CD4-positive, alpha-beta T cell (primary cell): ENCODE measurements at regions not wholly inside any gene's neighbourhood (a gene's known extent, or its start where the extent isn't known, plus 50 kb on each side); places are given as distances from the start of the nearest gene placed in this dataset.

Experiments used
- ATAC-seq: fragments of 200-7000 bp; cut with Tn5 transposase; one replicate; pipeline ENCODE4 v1.10.0; 2022; ENCODE audit warnings: mild to moderate bottlenecking; ENCODE audit not compliant: poor library complexity
- CTCF ChIA-PET: fragments of 350-600 bp; sonication (Branson Sonifier 250); formaldehyde crosslinking; loops from one replicate; lab custom pipeline; 2021; ENCODE audit warnings: antibody characterized with exemption, inconsistent platforms; lab: Charles Lee
- POLR2A ChIA-PET: fragments of 350-600 bp; sonication (Branson Sonifier 250); formaldehyde crosslinking; loops from one replicate; lab custom pipeline; 2021; ENCODE audit warnings: antibody characterized with exemption, inconsistent platforms; lab: Charles Lee
- DNase-seq, 14 experiments: peaks; one replicate each; pipeline ENCODE4 v3.0.0-alpha.2; 2013 to 2020; ENCODE audit warnings: mixed read lengths in 2 of 14
- H3K27ac ChIP-seq, 2 donors: one replicate each; pipeline versions ENCODE4 v1.5.1 to v1.7.0; 2013; ENCODE audit warnings: low read length in 2 of 2, low read depth in 1 of 2, mild to moderate bottlenecking in 1 of 2
- H3K27me3 ChIP-seq, 2 experiments: 1 replicate in 1 of 2; 2 replicates in 1 of 2; pipeline versions ENCODE4 v1.6.1 to v1.7.0; 2013; ENCODE audit warnings: low read length in 2 of 2, control low read depth in 1 of 2, mild to moderate bottlenecking in 1 of 2, moderate library complexity in 1 of 2; ENCODE audit not compliant: insufficient read depth in 2 of 2, control insufficient read depth in 1 of 2
- H3K36me3 ChIP-seq: one replicate; pipeline ENCODE4 v1.6.1; 2013; ENCODE audit warnings: low read length, control low read depth; ENCODE audit not compliant: insufficient read depth
- H3K4me1 ChIP-seq: one replicate; pipeline ENCODE4 v1.6.1; 2013; ENCODE audit warnings: low read length, control low read depth; ENCODE audit not compliant: insufficient read depth
- H3K4me3 ChIP-seq: one replicate; pipeline ENCODE4 v1.5.1; 2013; ENCODE audit warnings: mild to moderate bottlenecking, low read length, moderate library complexity
- H3K9me3 ChIP-seq, 2 experiments: 1 replicate in 1 of 2; 2 replicates in 1 of 2; pipeline versions ENCODE4 v1.6.1 to v1.7.0; 2013; ENCODE audit warnings: low read length in 2 of 2, mild to moderate bottlenecking in 2 of 2, control low read depth in 1 of 2, moderate library complexity in 1 of 2; ENCODE audit not compliant: control insufficient read depth in 1 of 2, insufficient read depth in 1 of 2
- H3K27ac Mint-ChIP-seq: one replicate; pipeline ENCODE4 v1.8.0; 2020; ENCODE audit warnings: mixed read lengths
- H3K27me3 Mint-ChIP-seq: one replicate; pipeline ENCODE4 v1.8.0; 2021; ENCODE audit warnings: mixed read lengths
- H3K36me3 Mint-ChIP-seq: one replicate; pipeline ENCODE4 v1.8.0; 2021; ENCODE audit warnings: low read depth, mixed read lengths
- H3K4me1 Mint-ChIP-seq: one replicate; pipeline ENCODE4 v1.8.0; 2021; ENCODE audit warnings: low read depth, mixed read lengths
- H3K4me3 Mint-ChIP-seq: one replicate; pipeline ENCODE4 v1.8.0; 2020; ENCODE audit warnings: mild to moderate bottlenecking, mixed read lengths
- H3K9me3 Mint-ChIP-seq: one replicate; pipeline ENCODE4 v1.8.0; 2020; ENCODE audit warnings: mixed read lengths
- intact Hi-C, 2 experiments: fragments of 100-400 bp; cut with DNase I in 1 of 2; cut with micrococcal nuclease in 1 of 2; formaldehyde crosslinking; loops; one replicate each; pipeline versions ENCODE4 v1.15.1 to v1.9.0; 2023 to 2025; cut with DNase I, micrococcal nuclease
- TF ChIP-seq, protein P1 (sequence below): fragments of 200-600 bp; IDR thresholded peaks from one replicate; pipeline ENCODE4 v1.8.0; 2022; ENCODE audit warnings: antibody characterized with exemption, mild to moderate bottlenecking

- Histone ChIP-seq H3K4me3 (no peak overlapping the region), H3K9me3 (peaks cover 0 to 11% of the 10 kb centered on the region in 2 experiments), H3K27ac (no peak overlapping the region), H3K27me3 (no peaks in the 10 kb centered on the region), H3K4me1 (no peaks in the 10 kb centered on the region), H3K36me3 (no peaks in the 10 kb centered on the region)
- ChIA-PET POLR2A (no interaction called here), CTCF (no interaction called here)
- no peaks in the 10 kb centered on the region for H3K36me3 Mint-ChIP-seq
- ATAC-seq (no peak), DNase-seq (no peak)
- no peak overlapping the region for H3K4me3 Mint-ChIP-seq
- TF ChIP-seq, protein P1, sequence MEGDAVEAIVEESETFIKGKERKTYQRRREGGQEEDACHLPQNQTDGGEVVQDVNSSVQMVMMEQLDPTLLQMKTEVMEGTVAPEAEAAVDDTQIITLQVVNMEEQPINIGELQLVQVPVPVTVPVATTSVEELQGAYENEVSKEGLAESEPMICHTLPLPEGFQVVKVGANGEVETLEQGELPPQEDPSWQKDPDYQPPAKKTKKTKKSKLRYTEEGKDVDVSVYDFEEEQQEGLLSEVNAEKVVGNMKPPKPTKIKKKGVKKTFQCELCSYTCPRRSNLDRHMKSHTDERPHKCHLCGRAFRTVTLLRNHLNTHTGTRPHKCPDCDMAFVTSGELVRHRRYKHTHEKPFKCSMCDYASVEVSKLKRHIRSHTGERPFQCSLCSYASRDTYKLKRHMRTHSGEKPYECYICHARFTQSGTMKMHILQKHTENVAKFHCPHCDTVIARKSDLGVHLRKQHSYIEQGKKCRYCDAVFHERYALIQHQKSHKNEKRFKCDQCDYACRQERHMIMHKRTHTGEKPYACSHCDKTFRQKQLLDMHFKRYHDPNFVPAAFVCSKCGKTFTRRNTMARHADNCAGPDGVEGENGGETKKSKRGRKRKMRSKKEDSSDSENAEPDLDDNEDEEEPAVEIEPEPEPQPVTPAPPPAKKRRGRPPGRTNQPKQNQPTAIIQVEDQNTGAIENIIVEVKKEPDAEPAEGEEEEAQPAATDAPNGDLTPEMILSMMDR: no peak
- H3K27me3 Mint-ChIP-seq: no peaks in the 10 kb centered on the region
- H3K4me1 Mint-ChIP-seq: no peaks in the 10 kb centered on the region
- intact Hi-C loops: no loop called here
- peaks cover 15% of the 10 kb centered on the region for H3K9me3 Mint-ChIP-seq
- no peak overlapping the region for H3K27ac Mint-ChIP-seq
Measured at GRCh38 chr3:6039971-6040370, 820.9 kb upstream of the GRM7 start.

DNA sequence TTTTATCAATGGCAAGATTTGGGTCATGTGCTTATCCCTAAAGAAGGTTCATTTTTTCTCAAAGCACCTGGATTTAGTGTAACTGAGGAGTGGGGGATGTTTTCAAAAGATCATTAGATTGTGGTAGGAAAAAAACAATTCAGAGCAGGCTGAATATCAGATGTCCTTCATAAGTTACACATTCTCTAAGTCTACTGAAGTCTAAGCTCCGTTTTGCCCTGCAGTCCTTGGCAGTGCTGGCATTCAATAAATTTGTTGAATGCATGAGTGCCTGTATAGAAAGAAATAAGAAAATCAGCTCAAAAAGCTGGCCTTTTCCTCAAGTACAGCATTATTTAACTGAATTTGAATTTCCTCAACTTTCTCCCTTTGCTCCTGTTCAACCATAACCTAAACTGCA, 819.0 kb upstream of the GRM7 start:
- intact Hi-C loops: no loop called here
- no peaks in the 10 kb centered on the region for H3K4me1 ChIP-seq
- peaks cover 0 to 4% of the 10 kb centered on the region in 2 experiments for H3K9me3 ChIP-seq
- no peaks in the 10 kb centered on the region for H3K27me3 ChIP-seq
- ATAC-seq: no peak
- no peak overlapping the region for H3K27ac ChIP-seq
- H3K4me3 ChIP-seq: no peak overlapping the region
- no peaks in the 10 kb centered on the region for H3K36me3 Mint-ChIP-seq
- POLR2A ChIA-PET: no interaction called here
- no peaks in the 10 kb centered on the region for H3K36me3 ChIP-seq
- no peak for DNase-seq
- no peak overlapping the region for H3K27ac Mint-ChIP-seq
- CTCF ChIA-PET: no interaction called here
- TF ChIP-seq, protein P1: no peak
- H3K4me1 Mint-ChIP-seq: no peaks in the 10 kb centered on the region
- H3K9me3 Mint-ChIP-seq: peaks cover 14% of the 10 kb centered on the region
- H3K4me3 Mint-ChIP-seq: no peak overlapping the region
- H3K27me3 Mint-ChIP-seq: no peaks in the 10 kb centered on the region

GRCh38 chr3:6047016-6047415, 813.9 kb upstream of the GRM7 start:
- peaks cover 0 to 4% of the 10 kb centered on the region in 2 experiments for H3K9me3 ChIP-seq
- no peaks in the 10 kb centered on the region for H3K27me3 ChIP-seq
- Mint-ChIP-seq H3K27ac (no peak overlapping the region), H3K27me3 (no peaks in the 10 kb centered on the region), H3K4me1 (no peaks in the 10 kb centered on the region), H3K9me3 (peaks cover 6% of the 10 kb centered on the region), H3K4me3 (no peak overlapping the region), H3K36me3 (no peaks in the 10 kb centered on the region)
- no peak for ATAC-seq
- H3K4me3 ChIP-seq: no peak overlapping the region
- no peaks in the 10 kb centered on the region for H3K4me1 ChIP-seq
- ChIA-PET POLR2A (no interaction called here), CTCF (no interaction called here)
- H3K27ac ChIP-seq: no peak overlapping the region
- TF ChIP-seq, protein P1: no peak
- no peaks in the 10 kb centered on the region for H3K36me3 ChIP-seq
- DNase-seq: no peak
- intact Hi-C loops: no loop called here
